GM23338 (cell line): ENCODE measurements at regions not wholly inside any gene's neighbourhood (a gene's known extent, or its start where the extent isn't known, plus 50 kb on each side); places are given as distances from the start of the nearest gene placed in this dataset.

ENCODE experiments used
- CREB1 ChIP-seq: fragments of 250-450 bp; sonication (Bioruptor Pico); IDR thresholded peaks from 2 replicates; pipeline ENCODE4 v1.5.0; 2020; ENCODE audit warnings: low read depth, mild to moderate bottlenecking, moderate library complexity
- CTCF ChIP-seq, 2 experiments: fragments of 200-600 bp in 1 of 2; sonication (generic) in 1 of 2; conservative IDR thresholded peaks; 2 replicates each; pipeline versions ENCODE4 v1.5.1 to v1.6.1; 2016 to 2017; ENCODE audit warnings: antibody characterized with exemption in 2 of 2, low read depth in 2 of 2, mild to moderate bottlenecking in 2 of 2, moderate library complexity in 1 of 2
- ETS1 ChIP-seq: IDR thresholded peaks from 2 replicates; pipeline ENCODE4 v1.6.1; 2016; ENCODE audit warnings: antibody characterized with exemption
- EZH2 ChIP-seq: fragments of 200-600 bp; sonication (generic); IDR thresholded peaks from one replicate; pipeline ENCODE4 v1.8.0; 2017; ENCODE audit warnings: antibody characterized with exemption, mild to moderate bottlenecking, low read depth; ENCODE audit not compliant: unreplicated experiment
- EZH2phosphoT487 ChIP-seq: fragments of 200-600 bp; sonication (generic); IDR thresholded peaks from one replicate; pipeline ENCODE4 v1.8.1; 2018; ENCODE audit warnings: antibody characterized with exemption; ENCODE audit not compliant: unreplicated experiment
- POLR2AphosphoS5 ChIP-seq: IDR thresholded peaks from 2 replicates; pipeline ENCODE4 v1.6.1; 2016; ENCODE audit warnings: antibody characterized with exemption, low read depth
- REST ChIP-seq: IDR thresholded peaks from one replicate; pipeline ENCODE4 v1.6.1; 2018; ENCODE audit warnings: antibody characterized with exemption; ENCODE audit not compliant: unreplicated experiment
- ZNF114 ChIP-seq: fragments of 250-450 bp; sonication (Bioruptor Pico); IDR thresholded peaks from 2 replicates; pipeline ENCODE4 v1.5.0; 2020; ENCODE audit warnings: mild to moderate bottlenecking, moderate library complexity

GRCh38 chr9:31259824-31260223, 1124.6 kb upstream of the ACO1 start:
- no peak for TF ChIP-seq CTCF (conservative IDR thresholded peaks at IDR 0.05; ENCODE audit: low read depth in 2 of 2)
- no peak for TF ChIP-seq EZH2phosphoT487
- no peak for TF ChIP-seq POLR2AphosphoS5
- no peak for TF ChIP-seq CREB1 (CRISPR knock-in tag)
- no peak for TF ChIP-seq EZH2
- no peak for TF ChIP-seq REST
- no peak for TF ChIP-seq ZNF114
- no peak for TF ChIP-seq ETS1
